HG02642 (cell line): ENCODE measurements at regions not wholly inside any gene's neighbourhood (a gene's known extent, or its start where the extent isn't known, plus 50 kb on each side); places are given as distances from the start of the nearest gene placed in this dataset.
"Not testable (repeated sequence)": the region's sequence is repeated elsewhere in the genome, so short reads cannot be mapped to it uniquely, and the experiment has no call there.

ENCODE experiments used
- ATAC-seq: cut with Tn5 transposase; IDR thresholded peaks from one replicate; pipeline ENCODE4 v1.9.1; 2021; ENCODE audit warnings: mild to moderate bottlenecking; ENCODE audit not compliant: unreplicated experiment, poor library complexity

- no peak for ATAC-seq
Measured at GRCh38 chr15:96625256-96625655, 294.8 kb downstream of the NR2F2 start.

GRCh38 chr15:96627031-96627568 is 296.6 kb downstream of the NR2F2 start:
- ATAC-seq: no peak

- ATAC-seq: no peak
Measured at GRCh38 chr15:96629511-96629910, 299.0 kb downstream of the NR2F2 start.

- no peak for ATAC-seq
Measured at GRCh38 chr15:96638793-96639192, 308.3 kb downstream of the NR2F2 start.

- ATAC-seq: no peak
Measured at GRCh38 chr15:96645796-96646195, 315.3 kb downstream of the NR2F2 start.

GRCh38 chr15:96648866-96649265 is 318.4 kb downstream of the NR2F2 start:
- no peak for ATAC-seq

GRCh38 chr15:96657096-96657495 is 326.6 kb downstream of the NR2F2 start:
- no peak for ATAC-seq

GRCh38 chr15:96666979-96667378 is 336.5 kb downstream of the NR2F2 start:
- ATAC-seq: not testable (repeated sequence)

- no peak for ATAC-seq
Measured at GRCh38 chr15:96670389-96670788, 339.9 kb downstream of the NR2F2 start.

GRCh38 chr15:96672629-96673028 is 342.1 kb downstream of the NR2F2 start:
- no peak for ATAC-seq

- ATAC-seq: no peak
Measured at GRCh38 chr15:96678386-96678785, 347.9 kb downstream of the NR2F2 start.

- ATAC-seq: no peak
Measured at GRCh38 chr15:96687388-96688107, 357.0 kb downstream of the NR2F2 start.

- no peak for ATAC-seq
Measured at GRCh38 chr15:96690733-96691132, 360.2 kb downstream of the NR2F2 start.

- ATAC-seq: no peak
Measured at GRCh38 chr15:96692826-96693225, 362.3 kb downstream of the NR2F2 start.

GRCh38 chr15:96693515-96693914 is 363.0 kb downstream of the NR2F2 start:
- ATAC-seq: no peak

- no peak for ATAC-seq
Measured at GRCh38 chr15:96693990-96694517, 363.6 kb downstream of the NR2F2 start.

GRCh38 chr15:96695426-96695825 is 364.9 kb downstream of the NR2F2 start:
- ATAC-seq: no peak

- ATAC-seq: no peak
Measured at GRCh38 chr15:96699871-96700401, 369.4 kb downstream of the NR2F2 start.

- ATAC-seq: no peak
Measured at GRCh38 chr15:96700555-96700954, 370.1 kb downstream of the NR2F2 start.

- no peak for ATAC-seq
Measured at GRCh38 chr15:96701443-96701842, 370.9 kb downstream of the NR2F2 start.

- no peak for ATAC-seq
Measured at GRCh38 chr15:96701877-96702276, 371.4 kb downstream of the NR2F2 start.

- no peak for ATAC-seq
Measured at GRCh38 chr15:96702589-96702988, 372.1 kb downstream of the NR2F2 start.
